Heart left ventricle (tissue), 13 donors: ENCODE measurements at regions not wholly inside any gene's neighbourhood (a gene's known extent, or its start where the extent isn't known, plus 50 kb on each side); places are given as distances from the start of the nearest gene placed in this dataset.

ENCODE experiments used
- CTCF ChIP-seq, 12 donors: fragments of 200-600 bp; sonication (generic) in 4 of 12; IDR thresholded peaks; one replicate each; pipeline versions ENCODE4 v1.5.0 to v1.8.0; 2018 to 2022; ENCODE audit warnings: antibody characterized with exemption in 12 of 12, mild to moderate bottlenecking in 5 of 12
- POLR2A ChIP-seq, 2 donors: fragments of 450-650 bp; IDR thresholded peaks; one replicate each; pipeline ENCODE4 v1.6.1; 2017; ENCODE audit warnings: antibody characterized with exemption in 2 of 2, mild to moderate bottlenecking in 2 of 2, moderate library complexity in 2 of 2
- donor health status: ischemic (EF 13 %, LVEDD 7.1; RV severe dilation, severe dysfunction).
- donor health status: DM: no; HTN: yes; CAD: no.
- donor health status: DM: no; HTN: no; CAD: no.
- donor health status: ischemic (EF 25% LVEDD 6.9; RV normal size, moderate dysfunction).
- donor health status: ischemic (EF 25% LVEDD 5.7; RV mildly dilated, moderate dysfunction).
- donor health status: ischemic (EF 35%, LVEDD 5.7; RV mildly dilated, moderate dysfunction).
- donor health status: nonischemic (EF 11% LVEDD 7.7; RV severe dilation, severe dysfunction).
- donor health status: DM: yes; HTN: yes; CAD: no.
- donor health status: PGD.
- donor health status: ischemic (EF 29% LVEDD 5.4; RV normal size, mild dysfunction).
- donor health status: nonischemic (EF 23%, LVEDD 6.1; RV moderate dilation, normal function).

GRCh38 chr1:184907500-184907899, 66.8 kb downstream of the NIBAN1 start:
- TF ChIP-seq CTCF (IDR thresholded peaks at IDR 0.05) (no peak), POLR2A (IDR thresholded peaks at IDR 0.05) (no peak)
